AG04449 (cell line): ENCODE measurements at regions not wholly inside any gene's neighbourhood (a gene's known extent, or its start where the extent isn't known, plus 50 kb on each side); places are given as distances from the start of the nearest gene placed in this dataset.

ENCODE experiments used
- CTCF ChIA-PET: fragments of 350-600 bp; formaldehyde crosslinking; extraction: SDS; loops from one replicate; lab custom pipeline; 2021; ENCODE audit warnings: antibody characterized with exemption; lab: Yijun Ruan, JAX
- POLR2A ChIA-PET: fragments of 400-600, 350-600 bp; formaldehyde crosslinking; extraction: SDS; loops from one replicate; lab custom pipeline; 2020; ENCODE audit warnings: antibody characterized with exemption, inconsistent platforms; lab: Yijun Ruan, JAX
- DNase-seq: peaks from one replicate; pipeline ENCODE4 v3.0.0-alpha.2; 2010; ENCODE audit warnings: low read depth, low spot score
- H3K4me3 ChIP-seq: 2 replicates; pipeline ENCODE4 v1.5.1; 2011; ENCODE audit warnings: low read depth, mild to moderate bottlenecking, control low read depth, low read length
- TF ChIP-seq, protein P1 (sequence below): IDR thresholded peaks from one replicate; pipeline ENCODE4 v1.5.1; 2011; ENCODE audit warnings: mild to moderate bottlenecking, moderate library complexity, low read length, control low read depth, inconsistent platforms; ENCODE audit not compliant: insufficient read depth; ENCODE audit errors: missing control alignments

DNA sequence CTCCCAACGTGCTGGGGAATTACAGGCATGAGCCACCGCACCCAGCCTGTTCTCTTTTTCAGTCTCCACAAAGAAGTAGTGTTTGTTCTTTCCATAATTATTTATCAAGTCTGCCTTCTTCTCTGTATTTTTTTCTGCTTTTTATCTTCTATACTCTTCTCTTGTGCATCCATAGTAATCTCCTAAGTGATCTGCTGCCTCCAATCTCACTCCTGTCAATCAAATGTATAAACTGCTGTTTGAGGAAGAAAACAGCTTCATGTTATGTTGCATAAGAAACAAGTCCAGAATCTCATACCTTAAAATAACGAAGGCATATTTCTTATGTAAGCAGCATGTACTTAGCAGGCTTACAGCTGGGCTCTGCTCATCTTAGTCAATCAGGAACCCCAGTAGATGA lies 801.6 kb upstream of the NR2F2 start:
- no peak for DNase-seq
- POLR2A ChIA-PET = no interaction called here
- no peak overlapping the region for H3K4me3 ChIP-seq
- CTCF ChIA-PET = no interaction called here
- TF ChIP-seq, protein P1, sequence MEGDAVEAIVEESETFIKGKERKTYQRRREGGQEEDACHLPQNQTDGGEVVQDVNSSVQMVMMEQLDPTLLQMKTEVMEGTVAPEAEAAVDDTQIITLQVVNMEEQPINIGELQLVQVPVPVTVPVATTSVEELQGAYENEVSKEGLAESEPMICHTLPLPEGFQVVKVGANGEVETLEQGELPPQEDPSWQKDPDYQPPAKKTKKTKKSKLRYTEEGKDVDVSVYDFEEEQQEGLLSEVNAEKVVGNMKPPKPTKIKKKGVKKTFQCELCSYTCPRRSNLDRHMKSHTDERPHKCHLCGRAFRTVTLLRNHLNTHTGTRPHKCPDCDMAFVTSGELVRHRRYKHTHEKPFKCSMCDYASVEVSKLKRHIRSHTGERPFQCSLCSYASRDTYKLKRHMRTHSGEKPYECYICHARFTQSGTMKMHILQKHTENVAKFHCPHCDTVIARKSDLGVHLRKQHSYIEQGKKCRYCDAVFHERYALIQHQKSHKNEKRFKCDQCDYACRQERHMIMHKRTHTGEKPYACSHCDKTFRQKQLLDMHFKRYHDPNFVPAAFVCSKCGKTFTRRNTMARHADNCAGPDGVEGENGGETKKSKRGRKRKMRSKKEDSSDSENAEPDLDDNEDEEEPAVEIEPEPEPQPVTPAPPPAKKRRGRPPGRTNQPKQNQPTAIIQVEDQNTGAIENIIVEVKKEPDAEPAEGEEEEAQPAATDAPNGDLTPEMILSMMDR = no peak

GRCh38 chr15:95536638-95537037 lies 793.9 kb upstream of the NR2F2 start:
- ChIA-PET CTCF (no interaction called here), POLR2A (no interaction called here)
- TF ChIP-seq, protein P1 = no peak
- DNase-seq = no peak
- H3K4me3 ChIP-seq = no peak overlapping the region

GRCh38 chr15:95538693-95539092 lies 791.8 kb upstream of the NR2F2 start:
- ChIA-PET CTCF (interaction anchor here (1.0 kb wide), 1 partner anchor 15 kb away, joined by 3 read pairs; no protein-coding TSS in a partner anchor), POLR2A (no interaction called here)
- DNase-seq = no peak
- TF ChIP-seq, protein P1 = no peak
- no peak overlapping the region for H3K4me3 ChIP-seq

GRCh38 chr15:95541301-95541700 lies 789.2 kb upstream of the NR2F2 start:
- ChIA-PET POLR2A (no interaction called here), CTCF (no interaction called here)
- no peak for DNase-seq
- H3K4me3 ChIP-seq = no peak overlapping the region
- TF ChIP-seq, protein P1 = no peak

- H3K4me3 ChIP-seq = no peak overlapping the region
- ChIA-PET POLR2A (no interaction called here), CTCF (no interaction called here)
- TF ChIP-seq, protein P1 = no peak
- DNase-seq = no peak
Observed at GRCh38 chr15:95549168-95549738, 781.2 kb upstream of the NR2F2 start.

- ChIA-PET POLR2A (no interaction called here), CTCF (no interaction called here)
- DNase-seq = no peak
- no peak overlapping the region for H3K4me3 ChIP-seq
- TF ChIP-seq, protein P1 = no peak
Observed at GRCh38 chr15:95550702-95551101, 779.8 kb upstream of the NR2F2 start.
